ENCODE measurements at regions not wholly inside any gene's neighbourhood (a gene's known extent, or its start where the extent isn't known, plus 50 kb on each side); places are given as distances from the start of the nearest gene placed in this dataset.

- TF ChIP-seq CTCF (IDR thresholded peaks at IDR 0.05; ENCODE audit: extremely low read depth, insufficient read depth, missing control alignments): no peak
- in situ Hi-C loops (cut with MboI; ENCODE audit: low pct_unique_long_range_greater_than_20kb, low sequenced_read_pairs, unreplicated experiment): no loop called here
- no peak for DNase-seq (ENCODE audit: low spot score)
Observed at GRCh38 chr13:100890645-100891044, 216.1 kb upstream of the TMTC4 start.

- DNase-seq (ENCODE audit: low spot score): no peak
- TF ChIP-seq CTCF (IDR thresholded peaks at IDR 0.05; ENCODE audit: extremely low read depth, insufficient read depth, missing control alignments): no peak
- in situ Hi-C loops (cut with MboI; ENCODE audit: low pct_unique_long_range_greater_than_20kb, low sequenced_read_pairs, unreplicated experiment): no loop called here
Observed at GRCh38 chr13:100887729-100888151, 213.1 kb upstream of the TMTC4 start.

- in situ Hi-C loops (cut with MboI; ENCODE audit: low pct_unique_long_range_greater_than_20kb, low sequenced_read_pairs, unreplicated experiment): no loop called here
- TF ChIP-seq CTCF (IDR thresholded peaks at IDR 0.05; ENCODE audit: extremely low read depth, insufficient read depth, missing control alignments): no peak
Observed at GRCh38 chr13:100883453-100883852, 208.9 kb upstream of the TMTC4 start.

GRCh38 chr13:100881291-100881864 lies 206.8 kb upstream of the TMTC4 start:
- no peak for TF ChIP-seq CTCF (IDR thresholded peaks at IDR 0.05; ENCODE audit: extremely low read depth, insufficient read depth, missing control alignments)
- in situ Hi-C loops (cut with MboI; ENCODE audit: low pct_unique_long_range_greater_than_20kb, low sequenced_read_pairs, unreplicated experiment): no loop called here
- no peak for DNase-seq (ENCODE audit: low spot score)

More at GRCh38 chr13:100883453-100883852, 208.9 kb upstream of the TMTC4 start:
- DNase-seq (ENCODE audit: low spot score): no peak

- DNase-seq (ENCODE audit: low spot score): no peak
- no peak for TF ChIP-seq CTCF (IDR thresholded peaks at IDR 0.05; ENCODE audit: extremely low read depth, insufficient read depth, missing control alignments)
- in situ Hi-C loops (cut with MboI; ENCODE audit: low pct_unique_long_range_greater_than_20kb, low sequenced_read_pairs, unreplicated experiment): no loop called here
Observed at GRCh38 chr13:100880166-100880565, 205.6 kb upstream of the TMTC4 start.

GRCh38 chr13:100879255-100879654 lies 204.7 kb upstream of the TMTC4 start:
- no peak for DNase-seq (ENCODE audit: low spot score)
- in situ Hi-C loops (cut with MboI; ENCODE audit: low pct_unique_long_range_greater_than_20kb, low sequenced_read_pairs, unreplicated experiment): no loop called here
- TF ChIP-seq CTCF (IDR thresholded peaks at IDR 0.05; ENCODE audit: extremely low read depth, insufficient read depth, missing control alignments): no peak

GRCh38 chr13:100876044-100876403 lies 201.4 kb upstream of the TMTC4 start:
- in situ Hi-C loops (cut with MboI; ENCODE audit: low pct_unique_long_range_greater_than_20kb, low sequenced_read_pairs, unreplicated experiment): no loop called here
- no peak for TF ChIP-seq CTCF (IDR thresholded peaks at IDR 0.05; ENCODE audit: extremely low read depth, insufficient read depth, missing control alignments)

More at GRCh38 chr13:100876044-100876403, 201.4 kb upstream of the TMTC4 start:
- no peak for DNase-seq (ENCODE audit: low spot score)

All from GM13977 (cell line).